ENCODE measurements at regions not wholly inside any gene's neighbourhood (a gene's known extent, or its start where the extent isn't known, plus 50 kb on each side); places are given as distances from the start of the nearest gene placed in this dataset.
"Not testable (repeated sequence)": the region's sequence is repeated elsewhere in the genome, so short reads cannot be mapped to it uniquely, and the experiment has no call there.

DNA sequence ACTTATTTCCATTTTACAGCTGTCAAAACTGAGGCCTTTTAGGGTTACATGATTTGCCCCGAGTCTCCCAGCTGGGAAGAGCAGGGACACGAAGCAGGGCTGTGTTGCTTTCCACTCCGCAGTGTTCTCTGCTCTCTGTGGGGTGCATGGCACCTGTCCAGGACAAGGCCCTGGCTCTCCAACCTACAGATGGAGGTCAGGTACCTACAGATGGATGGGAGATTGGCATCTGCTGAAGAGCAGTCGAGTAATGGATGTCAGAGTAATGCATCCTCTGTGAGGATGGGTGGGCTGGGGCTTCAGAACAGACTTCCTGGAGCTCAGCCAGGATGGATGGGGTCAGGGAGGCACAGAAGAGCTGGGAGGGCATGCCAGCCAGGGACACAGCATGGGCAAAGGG is 85.0 kb downstream of the EMX2 start:
- H3K27ac ChIP-seq, result no peak overlapping the region
- H3K4me3 ChIP-seq, result no peak overlapping the region
- H3K9ac ChIP-seq (ENCODE audit: insufficient read length), result no peak overlapping the region
- H3K9me3 ChIP-seq (ENCODE audit: low read depth, low read length), result no peaks in the 10 kb centered on the region
- no peak for DNase-seq (ENCODE audit: low read depth, low spot score)
- TF ChIP-seq FOXP2 (optimal IDR thresholded peaks at IDR 0.05; ENCODE audit: control extremely low read depth, extremely low read length, insufficient read depth), result no peak
- TF ChIP-seq EZH2 (IDR thresholded peaks at IDR 0.05), result no peak
- TF ChIP-seq POLR2AphosphoS5 (IDR thresholded peaks at IDR 0.05; ENCODE audit: borderline replicate concordance, low read depth, low read length), result no peak
- no peaks in the 10 kb centered on the region for H3K36me3 ChIP-seq (ENCODE audit: insufficient read depth, low read length)

DNA sequence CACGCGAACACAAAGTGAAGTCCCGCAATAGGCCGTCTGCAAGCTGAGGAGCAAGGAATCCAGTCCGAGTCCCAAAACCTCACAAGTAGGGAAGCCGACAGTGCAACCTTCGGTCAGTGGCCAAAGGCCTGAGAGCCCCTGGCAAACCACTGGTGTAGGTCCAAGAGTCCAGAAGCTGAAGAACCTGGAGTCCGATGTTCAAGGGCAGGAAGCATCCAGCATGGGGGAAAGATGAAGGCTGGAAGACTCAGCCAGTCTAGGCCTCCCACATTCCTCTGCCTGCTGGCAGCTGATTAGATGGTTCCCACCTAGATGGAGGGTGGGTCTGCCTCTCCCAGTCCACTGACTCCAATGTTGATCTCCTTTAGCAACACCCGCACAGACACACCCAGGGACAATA is 87.2 kb downstream of the EMX2 start:
- not testable (repeated sequence) for H3K9me3 ChIP-seq (ENCODE audit: low read depth, low read length); DNase-seq (ENCODE audit: low read depth, low spot score)

DNA sequence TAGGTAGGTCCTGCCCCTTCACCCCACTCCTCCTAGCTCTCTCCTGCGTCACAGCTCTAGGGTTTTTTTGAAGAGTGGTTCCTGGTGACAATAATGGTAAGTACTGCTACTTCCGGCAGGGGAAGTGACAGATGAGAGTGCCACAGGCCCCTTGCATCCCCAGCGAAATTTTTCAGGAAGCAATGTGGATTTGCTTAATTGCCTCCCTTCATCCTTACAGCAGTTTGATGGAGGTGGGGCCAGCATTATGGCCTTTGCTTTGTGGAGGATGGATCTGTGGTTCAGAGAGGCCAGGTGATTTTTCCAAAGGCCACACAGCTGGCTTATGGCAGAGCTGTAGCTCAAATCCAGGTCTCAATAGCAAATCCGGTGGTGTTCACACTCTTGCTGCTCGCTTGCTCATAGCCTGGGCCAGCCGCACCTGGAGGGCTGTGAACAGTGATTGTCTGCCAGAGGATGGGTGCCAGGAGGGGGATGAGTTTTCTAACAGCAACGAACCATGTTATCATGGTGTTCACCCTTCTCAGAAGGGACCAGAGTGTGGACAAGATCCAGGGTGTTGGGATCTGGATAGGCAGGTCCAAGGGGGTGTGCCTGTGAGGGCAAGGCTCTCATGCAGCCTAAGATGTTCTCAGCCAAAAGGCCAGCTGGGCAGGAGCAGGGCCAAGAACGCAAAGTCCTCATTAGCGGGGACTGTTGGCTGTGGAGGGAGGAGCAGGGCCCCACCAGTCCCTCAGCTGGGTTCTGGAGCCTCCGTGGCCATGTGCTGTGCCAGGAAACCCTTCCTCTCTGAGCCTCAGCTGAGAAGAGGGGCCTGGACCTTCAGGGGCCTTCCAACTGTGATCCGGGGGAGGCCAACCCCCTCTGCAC is 89.0 kb downstream of the EMX2 start:
- no peaks in the 10 kb centered on the region for H3K36me3 ChIP-seq (ENCODE audit: insufficient read depth, low read length)
- no peaks in the 10 kb centered on the region for H3K9me3 ChIP-seq (ENCODE audit: low read depth, low read length)
- H3K4me3 ChIP-seq, result no peak overlapping the region
- TF ChIP-seq POLR2AphosphoS5 (IDR thresholded peaks at IDR 0.05; ENCODE audit: borderline replicate concordance, low read depth, low read length) (no peak), EZH2 (IDR thresholded peaks at IDR 0.05) (no peak), FOXP2 (optimal IDR thresholded peaks at IDR 0.05; ENCODE audit: control extremely low read depth, extremely low read length, insufficient read depth) (no peak)
- no peak for DNase-seq (ENCODE audit: low read depth, low spot score)
- H3K9ac ChIP-seq (ENCODE audit: insufficient read length), result no peak overlapping the region
- no peak overlapping the region for H3K27ac ChIP-seq

More for the DNA sequence above, 87.2 kb downstream of the EMX2 start:
- H3K27ac ChIP-seq; H3K9ac ChIP-seq (ENCODE audit: insufficient read length); H3K4me3 ChIP-seq; H3K36me3 ChIP-seq (ENCODE audit: insufficient read depth, low read length): not testable (repeated sequence)

DNA sequence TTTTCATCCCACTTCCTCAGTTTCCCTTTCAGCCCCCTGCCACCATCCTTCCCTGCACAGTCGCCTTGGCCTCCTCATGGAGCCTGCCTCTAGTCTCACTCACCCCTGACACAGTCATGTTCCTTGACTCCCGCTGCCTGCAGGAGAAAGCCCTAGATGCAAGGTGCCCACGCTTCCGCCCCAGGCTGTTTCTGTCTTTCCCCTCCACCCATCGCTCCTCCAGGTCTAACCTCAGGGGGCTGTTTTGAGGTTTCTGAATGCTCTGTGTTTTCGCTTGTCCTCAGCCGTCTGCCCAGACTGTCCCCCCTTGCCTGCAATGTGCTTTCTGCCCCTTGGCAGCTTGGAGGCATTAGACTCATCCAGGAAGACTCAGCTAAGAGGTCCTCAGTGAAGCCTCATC is 89.9 kb downstream of the EMX2 start:
- H3K4me3 ChIP-seq, result no peak overlapping the region
- DNase-seq (ENCODE audit: low read depth, low spot score), result no peak
- no peaks in the 10 kb centered on the region for H3K36me3 ChIP-seq (ENCODE audit: insufficient read depth, low read length)
- H3K27ac ChIP-seq, result no peak overlapping the region
- TF ChIP-seq POLR2AphosphoS5 (IDR thresholded peaks at IDR 0.05; ENCODE audit: borderline replicate concordance, low read depth, low read length) (no peak), FOXP2 (optimal IDR thresholded peaks at IDR 0.05; ENCODE audit: control extremely low read depth, extremely low read length, insufficient read depth) (no peak), EZH2 (IDR thresholded peaks at IDR 0.05) (no peak)
- H3K9me3 ChIP-seq (ENCODE audit: low read depth, low read length), result no peaks in the 10 kb centered on the region
- H3K9ac ChIP-seq (ENCODE audit: insufficient read length), result no peak overlapping the region

DNA sequence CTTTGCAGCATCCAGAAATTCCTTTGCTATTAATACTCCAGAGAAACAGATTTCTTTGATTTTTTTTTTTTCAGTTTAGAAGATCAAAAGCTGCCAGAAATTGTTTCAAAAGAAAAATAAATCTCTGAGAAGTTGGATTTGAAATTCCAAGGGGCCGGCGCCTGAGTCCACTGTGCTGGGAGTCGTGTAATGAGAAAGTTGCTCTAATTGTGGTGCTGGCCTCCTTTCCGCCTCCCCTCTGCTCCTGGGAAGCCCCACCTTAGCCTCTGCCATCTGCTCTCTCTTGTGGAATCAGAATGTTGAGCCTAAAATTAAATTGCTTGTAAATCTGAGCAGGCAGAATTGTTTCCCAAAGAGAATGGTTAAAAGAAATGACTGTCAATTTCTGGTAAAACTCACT is 93.3 kb downstream of the EMX2 start:
- DNase-seq (ENCODE audit: low read depth, low spot score), result no peak
- Histone ChIP-seq H3K9ac (ENCODE audit: insufficient read length) (no peak overlapping the region), H3K9me3 (ENCODE audit: low read depth, low read length) (no peaks in the 10 kb centered on the region), H3K4me3 (no peak overlapping the region), H3K36me3 (ENCODE audit: insufficient read depth, low read length) (no peaks in the 10 kb centered on the region), H3K27ac (no peak overlapping the region)
- TF ChIP-seq FOXP2 (optimal IDR thresholded peaks at IDR 0.05; ENCODE audit: control extremely low read depth, extremely low read length, insufficient read depth) (no peak), POLR2AphosphoS5 (IDR thresholded peaks at IDR 0.05; ENCODE audit: borderline replicate concordance, low read depth, low read length) (no peak), EZH2 (IDR thresholded peaks at IDR 0.05) (no peak)

DNA sequence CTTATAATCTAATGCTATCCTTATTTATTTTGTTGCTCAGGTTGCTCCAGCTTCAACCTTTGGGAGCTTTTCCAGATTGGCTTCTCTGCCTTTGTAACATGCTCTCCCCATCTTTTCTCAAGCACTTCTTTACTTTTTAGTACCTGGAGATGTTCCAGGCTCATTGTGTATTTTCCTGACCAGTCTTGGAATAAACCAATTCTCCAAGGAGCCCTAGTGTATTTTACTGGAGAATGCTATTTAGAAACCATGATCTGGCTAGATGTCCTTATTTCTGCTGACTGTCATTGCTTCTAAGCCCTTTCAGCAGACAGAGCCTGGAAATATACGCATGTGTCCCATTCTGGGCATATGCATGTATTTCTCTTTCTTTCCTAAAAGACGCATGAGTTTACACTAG is 95.7 kb downstream of the EMX2 start:
- TF ChIP-seq POLR2AphosphoS5 (IDR thresholded peaks at IDR 0.05; ENCODE audit: borderline replicate concordance, low read depth, low read length) (no peak), FOXP2 (optimal IDR thresholded peaks at IDR 0.05; ENCODE audit: control extremely low read depth, extremely low read length, insufficient read depth) (no peak), EZH2 (IDR thresholded peaks at IDR 0.05) (no peak)
- DNase-seq (ENCODE audit: low read depth, low spot score), result no peak
- Histone ChIP-seq H3K27ac (no peak overlapping the region), H3K4me3 (no peak overlapping the region), H3K36me3 (ENCODE audit: insufficient read depth, low read length) (no peaks in the 10 kb centered on the region), H3K9ac (ENCODE audit: insufficient read length) (no peak overlapping the region), H3K9me3 (ENCODE audit: low read depth, low read length) (no peaks in the 10 kb centered on the region)

DNA sequence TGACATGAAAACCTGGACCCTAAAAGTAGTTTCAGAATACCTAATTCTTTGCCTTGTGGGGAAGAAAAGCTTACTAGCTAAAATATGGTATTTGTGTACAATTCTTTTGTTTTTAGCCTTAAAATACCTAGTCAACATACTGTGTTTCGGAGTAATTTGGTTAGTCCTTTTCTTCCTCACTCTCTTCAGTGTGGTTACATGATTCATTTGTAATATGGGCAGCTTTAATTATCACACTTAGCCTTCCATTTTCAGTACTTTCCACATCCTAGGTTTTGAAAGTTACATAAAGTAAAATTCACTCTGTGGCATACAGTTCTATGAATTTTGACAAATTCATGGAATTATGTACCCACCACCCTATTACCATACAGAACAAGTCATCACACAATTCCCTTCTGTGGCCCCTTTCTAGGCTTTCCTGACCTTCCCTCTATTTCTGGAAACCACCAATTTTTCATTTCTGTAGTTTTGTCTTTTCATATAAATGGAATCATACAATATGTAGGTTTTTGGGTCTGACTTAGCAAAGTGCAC is 96.2 kb downstream of the EMX2 start:
- no peak for DNase-seq (ENCODE audit: low read depth, low spot score)
- no peak overlapping the region for H3K27ac ChIP-seq
- H3K36me3 ChIP-seq (ENCODE audit: insufficient read depth, low read length), result no peaks in the 10 kb centered on the region
- H3K9ac ChIP-seq (ENCODE audit: insufficient read length), result no peak overlapping the region
- no peaks in the 10 kb centered on the region for H3K9me3 ChIP-seq (ENCODE audit: low read depth, low read length)
- H3K4me3 ChIP-seq, result no peak overlapping the region
- TF ChIP-seq POLR2AphosphoS5 (IDR thresholded peaks at IDR 0.05; ENCODE audit: borderline replicate concordance, low read depth, low read length), result no peak

DNA sequence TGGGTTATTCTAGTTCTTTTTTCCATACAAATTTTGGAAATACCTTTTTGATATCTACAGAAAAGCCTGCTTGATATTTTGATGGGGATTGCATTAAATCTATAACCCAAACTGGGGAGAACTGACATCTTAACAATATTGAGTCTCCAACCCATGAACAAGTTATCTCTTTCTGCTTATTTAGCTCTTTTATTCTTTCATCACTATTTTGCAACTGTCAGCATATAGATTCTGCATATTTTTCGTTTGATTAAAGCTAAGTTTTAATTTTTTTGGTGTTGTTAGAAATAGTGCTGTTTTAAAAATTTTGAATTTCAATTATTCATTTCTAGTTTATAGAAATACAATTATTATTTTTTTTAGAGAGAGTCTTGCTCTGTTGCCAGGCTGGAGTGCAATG is 97.9 kb downstream of the EMX2 start:
- no peaks in the 10 kb centered on the region for H3K36me3 ChIP-seq (ENCODE audit: insufficient read depth, low read length)
- H3K4me3 ChIP-seq, result no peak overlapping the region
- H3K27ac ChIP-seq, result no peak overlapping the region
- no peak overlapping the region for H3K9ac ChIP-seq (ENCODE audit: insufficient read length)
- TF ChIP-seq POLR2AphosphoS5 (IDR thresholded peaks at IDR 0.05; ENCODE audit: borderline replicate concordance, low read depth, low read length), result no peak
- TF ChIP-seq FOXP2 (optimal IDR thresholded peaks at IDR 0.05; ENCODE audit: control extremely low read depth, extremely low read length, insufficient read depth), result no peak
- TF ChIP-seq EZH2 (IDR thresholded peaks at IDR 0.05), result no peak
- DNase-seq (ENCODE audit: low read depth, low spot score), result no peak
- H3K9me3 ChIP-seq (ENCODE audit: low read depth, low read length), result no peaks in the 10 kb centered on the region

DNA sequence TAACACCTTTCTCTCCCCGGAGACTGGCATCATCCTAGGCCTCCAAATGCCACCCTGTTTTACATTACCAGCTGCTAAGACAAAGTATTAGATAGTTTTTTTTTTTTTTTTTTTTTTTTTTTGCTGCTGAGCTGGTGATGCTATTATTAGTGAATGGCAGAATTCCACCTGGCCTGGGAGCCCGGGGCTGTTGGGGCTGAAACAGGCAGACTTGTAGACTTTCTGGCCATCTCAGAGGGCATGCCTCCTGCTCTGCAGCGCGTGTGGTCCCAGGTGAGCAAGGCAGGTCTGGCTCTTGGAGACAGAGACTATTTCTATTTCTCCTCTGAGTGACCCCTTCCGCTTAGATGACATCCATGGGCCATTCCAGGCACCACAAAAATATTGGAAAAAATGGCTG is 104.2 kb downstream of the EMX2 start:
- no peak overlapping the region for H3K9ac ChIP-seq (ENCODE audit: insufficient read length)
- H3K9me3 ChIP-seq (ENCODE audit: low read depth, low read length), result no peaks in the 10 kb centered on the region
- H3K27ac ChIP-seq, result no peak overlapping the region
- no peaks in the 10 kb centered on the region for H3K36me3 ChIP-seq (ENCODE audit: insufficient read depth, low read length)
- DNase-seq (ENCODE audit: low read depth, low spot score), result no peak
- TF ChIP-seq POLR2AphosphoS5 (IDR thresholded peaks at IDR 0.05; ENCODE audit: borderline replicate concordance, low read depth, low read length), result no peak
- no peak for TF ChIP-seq FOXP2 (optimal IDR thresholded peaks at IDR 0.05; ENCODE audit: control extremely low read depth, extremely low read length, insufficient read depth)
- no peak for TF ChIP-seq EZH2 (IDR thresholded peaks at IDR 0.05)
- no peak overlapping the region for H3K4me3 ChIP-seq
